ENCODE measurements at regions not wholly inside any gene's neighbourhood (a gene's known extent, or its start where the extent isn't known, plus 50 kb on each side); places are given as distances from the start of the nearest gene placed in this dataset.

- Histone ChIP-seq H3K27ac (no peak overlapping the region), H3K36me3 (no peaks in the 10 kb centered on the region), H3K27me3 (peaks cover 0 to 10% of the 10 kb centered on the region in 2 donors), H3K9me3 (peaks cover 0 to 12% of the 10 kb centered on the region in 2 donors), H3K4me1 (no peaks in the 10 kb centered on the region), H3K4me3 (no peak overlapping the region)
- DNase-seq = no peak
- TF ChIP-seq CTCF (IDR thresholded peaks at IDR 0.05) = no peak
- intact Hi-C loops (cut with DNase I) = no loop called here
- no peak for ATAC-seq
These were observed 433.3 kb downstream of the PREX1 start for GRCh38 chr20:48394415-48395081.

GRCh38 chr20:48393737-48394314 is 434.0 kb downstream of the PREX1 start:
- H3K9me3 ChIP-seq = peaks cover 0 to 12% of the 10 kb centered on the region in 2 donors
- H3K4me3 ChIP-seq = no peak overlapping the region
- no peaks in the 10 kb centered on the region for H3K36me3 ChIP-seq
- no peaks in the 10 kb centered on the region for H3K4me1 ChIP-seq
- ATAC-seq (no peak), DNase-seq (no peak)
- intact Hi-C loops (cut with DNase I) = no loop called here
- TF ChIP-seq CTCF (IDR thresholded peaks at IDR 0.05) = no peak
- H3K27ac ChIP-seq = no peak overlapping the region
- peaks cover 0 to 10% of the 10 kb centered on the region in 2 donors for H3K27me3 ChIP-seq

GRCh38 chr20:48393311-48393685 is 434.5 kb downstream of the PREX1 start:
- no peak for DNase-seq
- H3K36me3 ChIP-seq = no peaks in the 10 kb centered on the region
- TF ChIP-seq CTCF (IDR thresholded peaks at IDR 0.05) = no peak
- no peak overlapping the region for H3K4me3 ChIP-seq
- peaks cover 0 to 12% of the 10 kb centered on the region in 2 donors for H3K9me3 ChIP-seq
- no peak for ATAC-seq
- no peak overlapping the region for H3K27ac ChIP-seq
- intact Hi-C loops (cut with DNase I) = no loop called here
- H3K4me1 ChIP-seq = no peaks in the 10 kb centered on the region
- H3K27me3 ChIP-seq = peaks cover 0 to 10% of the 10 kb centered on the region in 2 donors

- Histone ChIP-seq H3K4me3 (no peak overlapping the region), H3K4me1 (no peaks in the 10 kb centered on the region), H3K27me3 (peaks cover 0 to 10% of the 10 kb centered on the region in 2 donors), H3K36me3 (no peaks in the 10 kb centered on the region), H3K27ac (no peak overlapping the region), H3K9me3 (peaks cover 0 to 12% of the 10 kb centered on the region in 2 donors)
- no peak for TF ChIP-seq CTCF (IDR thresholded peaks at IDR 0.05)
- ATAC-seq (no peak), DNase-seq (no peak)
- intact Hi-C loops (cut with DNase I) = no loop called here
These were observed 435.1 kb downstream of the PREX1 start for GRCh38 chr20:48392407-48393310.

- ATAC-seq (no peak), DNase-seq (no peak)
- Histone ChIP-seq H3K4me3 (no peak overlapping the region), H3K27me3 (peaks cover 0 to 10% of the 10 kb centered on the region in 2 donors), H3K4me1 (no peaks in the 10 kb centered on the region), H3K9me3 (peaks cover 0 to 12% of the 10 kb centered on the region in 2 donors), H3K36me3 (no peaks in the 10 kb centered on the region), H3K27ac (no peak overlapping the region)
- TF ChIP-seq CTCF (IDR thresholded peaks at IDR 0.05) = no peak
- intact Hi-C loops (cut with DNase I) = no loop called here
These were observed 436.8 kb downstream of the PREX1 start for GRCh38 chr20:48390981-48391380.
